ENCODE measurements at regions not wholly inside any gene's neighbourhood (a gene's known extent, or its start where the extent isn't known, plus 50 kb on each side); places are given as distances from the start of the nearest gene placed in this dataset.

GRCh38 chr12:98057701-98058100 lies 457.7 kb upstream of the TMPO start:
- DNase-seq (ENCODE audit: low read depth in 1 of 2, low spot score in 1 of 2): no peak

- DNase-seq (ENCODE audit: low read depth in 1 of 2, low spot score in 1 of 2): no peak
Measured at GRCh38 chr12:98058213-98058612, 457.2 kb upstream of the TMPO start.

GRCh38 chr12:98058838-98059237 lies 456.6 kb upstream of the TMPO start:
- DNase-seq (ENCODE audit: low read depth in 1 of 2, low spot score in 1 of 2): no peak

GRCh38 chr12:98059659-98060343 lies 455.6 kb upstream of the TMPO start:
- DNase-seq (ENCODE audit: low read depth in 1 of 2, low spot score in 1 of 2): no peak

- DNase-seq (ENCODE audit: low read depth in 1 of 2, low spot score in 1 of 2): no peak
Measured at GRCh38 chr12:98060411-98060810, 455.0 kb upstream of the TMPO start.

- no peak for DNase-seq (ENCODE audit: low read depth in 1 of 2, low spot score in 1 of 2)
Measured at GRCh38 chr12:98062464-98063245, 452.7 kb upstream of the TMPO start.

- no peak for DNase-seq (ENCODE audit: low read depth in 1 of 2, low spot score in 1 of 2)
Measured at GRCh38 chr12:98064501-98064900, 450.9 kb upstream of the TMPO start.

- DNase-seq (ENCODE audit: low read depth in 1 of 2, low spot score in 1 of 2): no peak
Measured at GRCh38 chr12:98067795-98068194, 447.6 kb upstream of the TMPO start.

GRCh38 chr12:98073610-98074009 lies 441.8 kb upstream of the TMPO start:
- no peak for DNase-seq (ENCODE audit: low read depth in 1 of 2, low spot score in 1 of 2)

GRCh38 chr12:98074286-98074685 lies 441.1 kb upstream of the TMPO start:
- no peak for DNase-seq (ENCODE audit: low read depth in 1 of 2, low spot score in 1 of 2)

GRCh38 chr12:98084391-98084790 lies 431.0 kb upstream of the TMPO start:
- DNase-seq (ENCODE audit: low read depth in 1 of 2, low spot score in 1 of 2): no peak

GRCh38 chr12:98085046-98085755 lies 430.2 kb upstream of the TMPO start:
- no peak for DNase-seq (ENCODE audit: low read depth in 1 of 2, low spot score in 1 of 2)

GRCh38 chr12:98090731-98091130 lies 424.7 kb upstream of the TMPO start:
- DNase-seq (ENCODE audit: low read depth in 1 of 2, low spot score in 1 of 2): no peak

GRCh38 chr12:98096436-98096835 lies 419.0 kb upstream of the TMPO start:
- DNase-seq (ENCODE audit: low read depth in 1 of 2, low spot score in 1 of 2): no peak

GRCh38 chr12:98106031-98106683 lies 409.2 kb upstream of the TMPO start:
- DNase-seq (ENCODE audit: low read depth in 1 of 2, low spot score in 1 of 2): no peak

GRCh38 chr12:98109266-98109665 lies 406.1 kb upstream of the TMPO start:
- DNase-seq (ENCODE audit: low read depth in 1 of 2, low spot score in 1 of 2): no peak

- no peak for DNase-seq (ENCODE audit: low read depth in 1 of 2, low spot score in 1 of 2)
Measured at GRCh38 chr12:98110536-98110935, 404.9 kb upstream of the TMPO start.

GRCh38 chr12:98113548-98113947 lies 401.8 kb upstream of the TMPO start:
- no peak for DNase-seq (ENCODE audit: low read depth in 1 of 2, low spot score in 1 of 2)

- DNase-seq (ENCODE audit: low read depth in 1 of 2, low spot score in 1 of 2): no peak
Measured at GRCh38 chr12:98121963-98122362, 393.4 kb upstream of the TMPO start.

GRCh38 chr12:98123021-98123461 lies 392.3 kb upstream of the TMPO start:
- no peak for DNase-seq (ENCODE audit: low read depth in 1 of 2, low spot score in 1 of 2)

GRCh38 chr12:98126637-98127335 lies 388.6 kb upstream of the TMPO start:
- no peak for DNase-seq (ENCODE audit: low read depth in 1 of 2, low spot score in 1 of 2)

Data from stimulated activated CD4-positive, alpha-beta T cell treated with anti-CD3 and anti-CD28 coated beads, Interleukin-15, amount 100 ng/mL, for 1 hour (primary cell).